HuH-7 (cell line): ENCODE measurements at regions not wholly inside any gene's neighbourhood (a gene's known extent, or its start where the extent isn't known, plus 50 kb on each side); places are given as distances from the start of the nearest gene placed in this dataset.

ENCODE experiments used
- DNase-seq: peaks from one replicate; pipeline ENCODE4 v3.0.0; 2011; ENCODE audit warnings: low spot score

- DNase-seq = no peak
Measured at GRCh38 chr2:164302786-164303185, 318.5 kb downstream of the GRB14 start.

DNA sequence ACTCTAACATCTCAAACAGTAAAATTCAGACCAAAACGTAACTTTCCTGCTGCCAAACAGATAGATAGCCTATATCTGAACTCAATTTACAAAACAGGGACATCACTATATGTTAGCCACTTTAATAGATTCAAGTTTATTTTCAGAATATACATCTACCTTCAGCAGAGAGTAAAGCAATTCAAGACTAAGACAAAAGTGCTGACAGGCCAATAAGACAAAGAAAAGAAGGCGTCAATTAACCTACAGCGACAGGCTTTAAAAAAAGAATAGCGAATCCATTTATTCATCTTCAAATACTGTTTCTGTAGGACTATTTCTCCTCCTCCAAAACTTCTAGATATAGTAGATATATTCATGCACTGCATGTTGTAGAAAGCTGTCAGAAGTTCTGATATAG lies 333.0 kb downstream of the GRB14 start:
- DNase-seq = no peak

DNA sequence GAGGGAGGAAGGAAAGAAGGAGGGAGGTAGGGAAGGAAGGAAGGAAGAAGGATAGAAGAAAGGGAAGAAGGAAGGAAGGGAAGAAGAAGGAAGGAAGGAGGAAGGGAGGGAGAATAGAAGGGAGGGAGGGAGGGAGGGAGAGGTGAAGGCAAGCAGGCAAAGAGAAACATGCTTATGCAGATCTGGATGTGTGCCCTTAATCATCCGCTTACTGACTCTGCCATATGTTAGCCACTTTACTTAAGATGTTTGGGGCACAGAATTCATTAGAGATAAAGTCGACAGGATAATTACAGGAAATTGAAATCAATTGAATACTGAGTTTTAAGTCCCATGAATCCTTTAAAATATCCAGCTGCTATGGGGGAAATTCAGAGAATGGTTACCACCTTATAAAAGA lies 334.2 kb downstream of the GRB14 start:
- DNase-seq = no peak

DNA sequence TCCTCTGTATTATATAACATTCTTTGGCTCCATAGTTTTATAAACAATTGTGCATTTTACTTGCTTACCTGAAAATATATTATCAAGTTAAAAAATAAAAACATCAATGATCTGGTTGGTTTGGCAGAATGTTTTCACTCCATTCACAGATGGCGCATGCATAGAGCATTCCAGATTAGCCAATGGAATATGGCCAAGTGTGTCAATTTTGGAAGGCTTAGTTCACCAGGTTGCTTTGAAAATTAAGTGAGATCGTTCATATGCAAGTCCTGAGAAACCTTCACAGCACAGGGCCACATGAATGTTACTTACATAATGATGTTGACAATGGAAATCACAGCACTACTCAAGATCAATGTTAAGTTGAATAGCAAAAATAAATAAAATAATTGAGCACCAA lies 335.7 kb downstream of the GRB14 start:
- no peak for DNase-seq

GRCh38 chr2:164281896-164282295 lies 339.4 kb downstream of the GRB14 start:
- DNase-seq = no peak

DNA sequence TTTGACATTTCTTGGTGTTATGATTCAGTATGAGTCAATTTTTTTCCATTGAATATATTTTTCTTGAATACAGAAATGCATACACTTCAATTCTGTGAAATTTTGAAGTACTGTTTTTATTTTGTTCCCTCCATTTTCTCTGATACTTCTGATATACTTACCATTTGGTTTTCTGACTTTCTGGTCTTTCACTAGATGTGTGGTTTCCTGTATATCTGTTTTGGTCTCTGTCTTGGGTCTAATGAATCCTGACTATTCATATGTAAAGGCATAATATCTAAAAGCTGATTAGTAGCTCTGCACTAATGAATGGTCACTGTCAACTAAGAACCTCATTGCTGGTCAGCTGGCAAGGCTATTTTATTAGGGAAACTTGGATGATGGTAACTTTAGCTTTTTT lies 345.6 kb downstream of the GRB14 start:
- no peak for DNase-seq

DNA sequence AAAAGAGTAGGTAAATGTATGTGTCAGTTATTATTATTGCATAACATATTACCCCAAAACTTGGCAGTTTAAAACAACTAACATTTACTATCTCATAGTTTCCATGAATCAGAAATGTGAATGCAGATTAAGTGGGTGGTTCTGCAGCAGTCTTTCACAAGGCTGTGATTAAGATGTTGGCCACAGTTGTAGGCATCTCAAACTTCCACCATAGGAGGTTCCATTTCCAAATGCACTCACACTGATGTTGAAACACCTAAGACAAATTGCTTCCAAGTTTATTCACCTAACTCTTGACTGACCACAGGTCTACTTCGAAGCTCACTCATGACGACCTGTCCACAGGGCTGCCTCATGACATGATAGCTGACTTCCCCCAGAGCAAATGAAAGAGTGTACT lies 360.8 kb downstream of the GRB14 start:
- DNase-seq = no peak

- DNase-seq = no peak
Measured at GRCh38 chr2:164257742-164258141, 363.5 kb downstream of the GRB14 start.

- no peak for DNase-seq
Measured at GRCh38 chr2:164252568-164253287, 368.6 kb downstream of the GRB14 start.

- no peak for DNase-seq
Measured at GRCh38 chr2:164243315-164243714, 378.0 kb downstream of the GRB14 start.

GRCh38 chr2:164242409-164242808 lies 378.9 kb downstream of the GRB14 start:
- no peak for DNase-seq

DNA sequence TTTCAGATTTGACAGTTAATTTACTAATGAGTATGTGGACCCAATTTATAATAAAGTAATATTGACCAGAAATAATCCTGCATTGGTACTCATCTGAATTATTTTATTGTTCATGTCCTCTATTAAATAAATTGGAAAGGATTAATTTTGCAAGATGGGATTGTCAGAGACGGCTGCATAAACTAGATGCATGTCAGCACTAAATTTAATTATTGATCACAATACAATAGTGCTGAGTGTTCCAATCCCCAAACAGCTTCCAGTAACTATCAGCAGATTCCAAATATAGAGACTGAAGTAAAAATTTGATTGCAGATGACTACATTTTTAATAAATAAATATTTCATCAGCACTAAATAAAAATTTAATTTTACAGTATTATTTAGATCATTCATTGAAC lies 387.2 kb downstream of the GRB14 start:
- DNase-seq = no peak

- DNase-seq = no peak
Measured at GRCh38 chr2:164224007-164224406, 397.3 kb downstream of the GRB14 start.

DNA sequence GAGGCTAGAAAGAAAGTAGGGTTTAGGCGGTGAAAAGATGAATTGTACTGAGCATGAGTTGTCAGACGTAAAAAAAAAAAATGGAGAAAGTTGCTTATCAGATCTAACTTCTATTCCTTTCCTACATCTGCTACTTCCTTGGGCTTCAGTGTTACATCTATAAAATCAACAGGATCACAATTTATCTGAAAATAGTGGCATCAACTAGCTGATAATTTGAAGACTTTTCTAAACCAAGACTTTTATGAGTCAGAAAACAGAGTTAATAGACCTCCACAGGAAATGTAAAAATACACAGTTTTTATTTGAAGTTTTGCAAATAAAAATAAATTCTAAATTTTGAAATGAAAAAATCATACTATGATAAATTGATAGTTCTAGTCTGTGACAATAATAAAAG lies 399.8 kb downstream of the GRB14 start:
- DNase-seq = no peak

DNA sequence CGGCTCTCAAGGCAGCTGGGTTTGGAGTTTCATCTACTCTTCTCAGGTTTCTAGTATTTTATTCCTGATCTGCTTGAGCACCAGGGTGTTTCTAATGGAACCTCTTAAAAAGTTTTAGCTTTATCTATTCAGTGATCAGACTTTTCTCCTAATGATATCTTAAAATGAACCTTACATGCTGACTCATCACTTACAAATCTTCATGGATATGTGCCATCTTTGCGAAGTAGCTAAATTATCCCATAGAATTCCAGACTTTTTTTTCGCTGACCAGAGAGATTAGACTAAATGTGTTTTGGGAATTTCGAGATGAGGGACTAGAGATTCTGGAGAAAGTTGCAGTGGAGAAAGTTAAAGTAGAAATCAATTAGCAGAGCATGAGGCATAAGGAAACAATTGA lies 401.0 kb downstream of the GRB14 start:
- no peak for DNase-seq

DNA sequence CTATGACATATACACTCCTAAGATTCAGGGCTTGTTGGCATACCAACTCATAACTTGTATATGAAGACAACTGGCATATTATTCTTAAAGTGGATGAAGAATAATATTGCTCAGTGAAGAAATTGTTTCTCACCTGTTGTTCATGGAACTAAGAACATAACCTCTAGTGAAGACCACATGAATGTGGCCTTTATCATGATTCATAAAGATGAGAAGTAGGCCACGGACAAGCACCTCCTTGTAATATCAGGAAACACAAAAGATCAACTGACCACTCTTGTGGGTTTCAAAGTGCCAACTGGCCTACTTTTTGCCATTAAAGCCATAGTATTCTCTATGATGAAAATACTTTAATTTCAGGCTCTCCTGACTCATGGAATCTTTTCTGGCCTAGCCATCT lies 407.4 kb downstream of the GRB14 start:
- no peak for DNase-seq

GRCh38 chr2:164205347-164205746 lies 415.9 kb downstream of the GRB14 start:
- DNase-seq = no peak

- DNase-seq = no peak
Measured at GRCh38 chr2:164203131-164203530, 418.2 kb downstream of the GRB14 start.

GRCh38 chr2:164198256-164198655 lies 423.0 kb downstream of the GRB14 start:
- no peak for DNase-seq

GRCh38 chr2:164190700-164191099 lies 430.6 kb downstream of the GRB14 start:
- DNase-seq = no peak

GRCh38 chr2:164189851-164190250 lies 431.4 kb downstream of the GRB14 start:
- DNase-seq = no peak

GRCh38 chr2:164187121-164187520 lies 434.2 kb downstream of the GRB14 start:
- DNase-seq = no peak

DNA sequence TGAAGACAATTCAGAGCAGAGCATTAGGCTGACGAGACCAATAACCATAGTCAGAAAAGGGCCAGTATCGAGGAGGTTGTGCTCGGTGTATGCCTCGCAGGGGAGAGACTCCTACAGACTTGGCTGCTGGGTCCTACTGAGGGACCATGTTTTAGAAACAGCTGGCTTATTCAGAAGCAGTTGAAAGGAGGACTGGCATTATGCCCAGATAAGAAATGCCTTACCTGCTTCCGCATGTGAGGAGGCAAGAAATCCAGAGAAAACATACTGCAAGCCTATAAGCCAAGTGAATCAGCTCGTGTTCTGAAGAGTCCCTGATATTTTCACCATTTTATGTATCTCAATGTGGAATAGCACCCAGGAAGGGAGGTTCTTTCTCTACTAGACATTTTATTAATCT lies 434.7 kb downstream of the GRB14 start:
- no peak for DNase-seq

DNA sequence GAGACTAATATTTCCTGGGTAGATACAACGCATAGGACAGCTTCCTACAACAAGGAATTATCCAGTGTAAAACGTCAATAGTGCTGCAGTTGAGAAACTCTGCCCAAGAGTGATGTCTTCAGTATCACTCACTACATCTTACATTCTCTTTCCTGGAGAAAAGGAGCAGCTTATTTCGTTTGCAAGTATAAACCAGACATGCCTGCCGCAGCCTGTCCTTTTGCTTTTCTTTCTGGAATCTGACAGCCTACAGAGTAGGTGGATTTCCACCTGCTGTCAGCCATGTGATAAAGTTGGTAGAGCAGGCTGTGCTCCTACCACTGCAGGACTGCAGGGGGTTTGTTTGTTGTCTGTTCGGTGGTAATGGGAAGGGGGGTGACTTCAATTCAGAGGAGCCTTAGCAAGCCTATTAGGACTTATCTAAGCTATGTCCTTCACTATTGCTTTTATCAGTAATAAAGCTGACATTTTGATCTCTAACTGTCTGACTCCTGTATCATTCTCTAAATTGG lies 439.1 kb downstream of the GRB14 start:
- DNase-seq = no peak
